HCT116 (cell line): ENCODE measurements at regions not wholly inside any gene's neighbourhood (a gene's known extent, or its start where the extent isn't known, plus 50 kb on each side); places are given as distances from the start of the nearest gene placed in this dataset.

Experiments
- ATAC-seq: fragments of 200-7000 bp; cut with Tn5 transposase; 2 replicates; pipeline ENCODE4 v1.9.1; 2020; ENCODE audit warnings: mild to moderate bottlenecking, moderate library complexity
- BruUV-seq: library from RNA; stranded (reverse); fragments of 400-500 nt; replicated peaks from 2 replicates; lab custom pipeline; 2021; lab: Mats Ljungman, UMichigan
- CTCF ChIA-PET: fragments of 300-600 bp; sonication (Branson Sonifier 250); formaldehyde crosslinking; loops from one replicate; lab custom pipeline; 2021; ENCODE audit warnings: antibody characterized with exemption; lab: Charles Lee
- POLR2A ChIA-PET: fragments of 300-600, 350-600 bp; sonication (Branson Sonifier 250); formaldehyde crosslinking; loops from one replicate; lab custom pipeline; 2021; ENCODE audit warnings: antibody characterized with exemption; lab: Charles Lee
- RAD21 ChIA-PET, 2 experiments: fragments of 300-600 bp; sonication (Branson Sonifier 250); formaldehyde crosslinking; loops; one replicate each; lab custom pipeline; 2023; ENCODE audit warnings: low total read pairs in 2 of 2; ENCODE audit not compliant: uncharacterized antibody in 2 of 2, unreplicated experiment in 2 of 2, low non-redundant PET in 1 of 2; lab: Charles Lee
- DNase-seq: peaks from one replicate; pipeline ENCODE4 v3.0.0-alpha.2; 2010; ENCODE audit warnings: low read depth, low spot score
- H2AFZ ChIP-seq: fragments of 200-600 bp; shearing (Covaris generic), sonication (generic); 2 replicates; pipeline ENCODE4 v1.6.1; 2017; ENCODE audit warnings: low read depth, mixed run types, mixed read lengths, antibody characterized with exemption, low read length; ENCODE audit not compliant: poor library complexity, severe bottlenecking
- H3K27ac ChIP-seq: 2 replicates; pipeline ENCODE4 v1.5.1; 2012; ENCODE audit warnings: low read depth, low read length
- H3K27me3 ChIP-seq: fragments of 200-600 bp; sonication (generic); 2 replicates; pipeline ENCODE4 v1.6.1; 2016; ENCODE audit warnings: mixed run types, low read length, mixed read lengths; ENCODE audit not compliant: insufficient read depth
- H3K36me3 ChIP-seq, 2 experiments: fragments of 200-500 bp in 1 of 2; fragments of 200-600 bp in 1 of 2; sonication (Bioruptor generic) in 1 of 2; sonication (generic) in 1 of 2; 2 replicates each; pipeline versions ENCODE4 v1.5.1 to v1.6.1; 2014 to 2016; ENCODE audit warnings: low read length in 2 of 2, inconsistent platforms in 1 of 2, mixed read lengths in 1 of 2, mixed run types in 1 of 2; ENCODE audit not compliant: insufficient read depth in 2 of 2, control insufficient read depth in 1 of 2
- H3K4me1 ChIP-seq, 2 experiments: fragments of 200-600 bp in 1 of 2; sonication (generic) in 1 of 2; 2 replicates each; pipeline versions ENCODE4 v1.5.1 to v1.6.1; 2012 to 2017; ENCODE audit warnings: low read length in 2 of 2, inconsistent platforms in 1 of 2, mild to moderate bottlenecking in 1 of 2, mixed read lengths in 1 of 2, mixed run types in 1 of 2, moderate library complexity in 1 of 2; ENCODE audit not compliant: insufficient read depth in 2 of 2, control insufficient read depth in 1 of 2
- H3K4me2 ChIP-seq: fragments of 200-600 bp; sonication (generic); 2 replicates; pipeline ENCODE4 v1.6.1; 2017; ENCODE audit warnings: mixed run types, low read length, mixed read lengths
- H3K4me3 ChIP-seq, 2 experiments: fragments of 200-600 bp in 1 of 2; sonication (generic) in 1 of 2; replicated peaks in 1 of 2; 2 replicates each; pipeline ENCODE4 v1.5.1; 2011 to 2016; ENCODE audit warnings: low read length in 2 of 2, control low read depth in 1 of 2, low read depth in 1 of 2, mild to moderate bottlenecking in 1 of 2, mixed read lengths in 1 of 2, mixed run types in 1 of 2
- H3K79me2 ChIP-seq: fragments of 200-600 bp; sonication (generic); 2 replicates; pipeline ENCODE4 v1.6.1; 2017; ENCODE audit warnings: mild to moderate bottlenecking, mixed run types, low read length, moderate library complexity, mixed read lengths; ENCODE audit not compliant: insufficient read depth
- H3K9ac ChIP-seq: fragments of 200-600 bp; sonication (generic); 2 replicates; pipeline ENCODE4 v1.6.1; 2016; ENCODE audit warnings: low read length, mixed read lengths
- H3K9me2 ChIP-seq: fragments of 200-600 bp; sonication (generic), shearing (Covaris generic); 2 replicates; pipeline ENCODE4 v1.6.1; 2017; ENCODE audit warnings: mixed run types, mild to moderate bottlenecking, moderate library complexity; ENCODE audit not compliant: insufficient read depth
- H3K9me3 ChIP-seq, 2 experiments: fragments of 200-500 bp in 1 of 2; fragments of 200-600 bp in 1 of 2; sonication (Bioruptor generic) in 1 of 2; sonication (generic) in 1 of 2; 2 replicates each; pipeline ENCODE4 v1.6.1; 2014 to 2017; ENCODE audit warnings: low read length in 2 of 2, mixed read lengths in 2 of 2, inconsistent platforms in 1 of 2, low read depth in 1 of 2, mild to moderate bottlenecking in 1 of 2, mixed run types in 1 of 2, moderate library complexity in 1 of 2; ENCODE audit not compliant: control insufficient read depth in 1 of 2, insufficient read depth in 1 of 2
- H4K20me1 ChIP-seq: fragments of 200-600 bp; sonication (generic), shearing (Covaris generic); 2 replicates; pipeline ENCODE4 v1.6.1; 2017; ENCODE audit warnings: mixed run types, mild to moderate bottlenecking, moderate library complexity; ENCODE audit not compliant: insufficient read depth
- CTCF ChIP-seq, 3 experiments: fragments of 200-600 bp in 1 of 3; sonication (generic) in 1 of 3; IDR thresholded peaks in 2 of 3; conservative IDR thresholded peaks in 1 of 3; 2 replicates each; pipeline ENCODE4 v1.5.1; 2012 to 2017; ENCODE audit warnings: low read depth in 2 of 3, low read length in 2 of 3, antibody characterized with exemption in 1 of 3, borderline replicate concordance in 1 of 3, control low read depth in 1 of 3, mild to moderate bottlenecking in 1 of 3, mixed read lengths in 1 of 3, mixed run types in 1 of 3, moderate library complexity in 1 of 3; ENCODE audit not compliant: insufficient read depth in 1 of 3
- EZH2phosphoT487 ChIP-seq: fragments of 200-600 bp; IDR thresholded peaks from 2 replicates; pipeline ENCODE4 v1.6.1; 2018; ENCODE audit warnings: antibody characterized with exemption, borderline replicate concordance
- FOSL1 ChIP-seq: IDR thresholded peaks from 2 replicates; pipeline ENCODE4 v1.6.1; 2012; ENCODE audit warnings: low read depth
- JUND ChIP-seq: IDR thresholded peaks from 2 replicates; pipeline ENCODE4 v1.6.1; 2012
- MAX ChIP-seq: IDR thresholded peaks from 2 replicates; pipeline ENCODE4 v1.6.1; 2012
- POLR2A ChIP-seq: IDR thresholded peaks from 2 replicates; pipeline ENCODE4 v1.7.0; 2011; ENCODE audit warnings: borderline replicate concordance; ENCODE audit not compliant: insufficient read depth, insufficient read length; ENCODE audit errors: extremely low read depth
- POLR2AphosphoS5 ChIP-seq: IDR thresholded peaks from 2 replicates; pipeline ENCODE4 v1.6.1; 2011; ENCODE audit warnings: mild to moderate bottlenecking, low read depth, low read length, moderate library complexity
- SP1 ChIP-seq: IDR thresholded peaks from 2 replicates; pipeline ENCODE4 v1.6.1; 2012; ENCODE audit warnings: low read depth
- SRF ChIP-seq: IDR thresholded peaks from 2 replicates; pipeline ENCODE4 v1.6.1; 2012; ENCODE audit warnings: low read depth
- TCF7L2 ChIP-seq: IDR thresholded peaks from 2 replicates; pipeline ENCODE4 v1.7.0; 2011; ENCODE audit warnings: borderline replicate concordance, inconsistent platforms; ENCODE audit not compliant: insufficient read depth, insufficient read length; ENCODE audit errors: extremely low read depth
- YY1 ChIP-seq: IDR thresholded peaks from 2 replicates; pipeline ENCODE4 v1.6.1; 2011; ENCODE audit warnings: low read length, low read depth, moderate library complexity, mild to moderate bottlenecking; ENCODE audit not compliant: insufficient replicate concordance; ENCODE audit errors: extremely low read depth
- ZBTB33 ChIP-seq: IDR thresholded peaks from 2 replicates; pipeline ENCODE4 v1.6.1; 2011; ENCODE audit warnings: mild to moderate bottlenecking, low read length, moderate library complexity; ENCODE audit not compliant: insufficient replicate concordance; ENCODE audit errors: extremely low read depth
- ZFX ChIP-seq: fragments of 450-650 bp; IDR thresholded peaks from 2 replicates; pipeline ENCODE4 v1.6.1; 2017
- intact Hi-C: fragments of 100-400 bp; cut with micrococcal nuclease; formaldehyde crosslinking; loops from 2 replicates; pipeline ENCODE4 v1.10.0; 2022

GRCh38 chr14:106605548-106606448, 1079.4 kb downstream of the TMEM121 start:
- no peak overlapping the region for H3K27ac ChIP-seq
- no peak overlapping the region for H3K4me2 ChIP-seq
- POLR2A ChIA-PET, result no interaction called here
- H2AFZ ChIP-seq, result no peak overlapping the region
- BruUV-seq, result no TSS peak
- H3K4me1 ChIP-seq, result no peaks in the 10 kb centered on the region
- TF ChIP-seq EZH2phosphoT487 (no peak), POLR2AphosphoS5 (no peak), TCF7L2 (no peak), MAX (no peak), ZBTB33 (no peak), FOSL1 (no peak), JUND (no peak), ZFX (no peak), SP1 (no peak), CTCF (IDR thresholded peaks at IDR 0.05 in 2 of 3, conservative IDR thresholded peaks at IDR 0.05 in 1 of 3; ENCODE audit: borderline replicate concordance in 1 of 3, insufficient read depth in 1 of 3, low read depth in 2 of 3, low read length in 2 of 3) (no peak), YY1 (no peak), POLR2A (no peak), SRF (no peak)
- no peak overlapping the region for H3K4me3 ChIP-seq
- peaks cover 4 to 20% of the 10 kb centered on the region in 2 experiments; a peak in 2 of 4 replicates for H3K9me3 ChIP-seq
- intact Hi-C loops, result no loop called here
- no peaks in the 10 kb centered on the region for H3K9me2 ChIP-seq
- no peak for DNase-seq
- H3K9ac ChIP-seq, result no peak overlapping the region
- CTCF ChIA-PET, result no interaction called here
- no peaks in the 10 kb centered on the region for H3K27me3 ChIP-seq
- RAD21 ChIA-PET, result no interaction called here
- no peak for ATAC-seq
- H3K79me2 ChIP-seq, result no peaks in the 10 kb centered on the region
- no peaks in the 10 kb centered on the region for H4K20me1 ChIP-seq
- H3K36me3 ChIP-seq, result no peaks in the 10 kb centered on the region
